NCI-H2227 (cell line): ENCODE measurements at regions not wholly inside any gene's neighbourhood (a gene's known extent, or its start where the extent isn't known, plus 50 kb on each side); places are given as distances from the start of the nearest gene placed in this dataset.

Experiments
- DNase-seq: peaks from one replicate; lab custom pipeline; 2025; ENCODE audit not compliant: unreplicated experiment; lab: John Stamatoyannopoulos, UW

DNA sequence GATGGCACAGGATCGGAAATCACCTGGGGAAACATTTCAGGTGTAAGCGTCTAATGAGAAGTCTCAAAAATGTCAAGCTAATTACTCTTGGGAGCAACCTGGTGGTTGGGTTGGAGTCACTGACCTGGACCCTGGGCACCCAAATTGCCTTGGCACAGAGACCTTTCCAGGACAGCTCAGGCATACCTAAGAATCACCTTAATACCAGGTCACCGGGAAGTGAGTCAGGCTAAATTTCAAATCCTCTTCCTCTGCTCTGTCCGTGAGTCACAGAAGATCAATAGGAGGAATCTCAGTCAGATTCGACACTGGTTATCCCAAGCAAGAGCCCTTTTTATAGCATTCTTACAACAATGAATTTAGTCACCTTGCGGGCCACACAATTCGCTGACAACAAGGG lies 179.6 kb upstream of the CAMK1G start:
- DNase-seq = no peak

DNA sequence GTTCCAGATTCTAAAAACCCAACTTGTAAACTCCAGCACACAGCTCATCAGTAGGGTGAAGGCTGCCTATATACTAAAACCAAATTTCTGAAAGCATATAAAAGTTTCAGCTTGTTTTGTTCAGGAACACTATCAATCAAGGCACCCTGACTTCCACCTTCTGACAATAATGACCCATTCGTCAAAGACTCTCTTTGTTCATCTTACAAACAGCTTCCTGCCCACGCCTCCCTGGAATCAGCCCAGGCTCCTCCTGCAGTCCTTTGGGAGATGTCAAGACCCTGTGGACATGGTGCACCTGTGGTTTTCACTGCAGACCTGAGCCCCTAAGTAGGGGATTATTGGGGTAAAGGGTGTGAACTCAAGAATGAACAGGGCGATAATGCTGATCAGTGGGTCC lies 178.9 kb upstream of the CAMK1G start:
- peak; percentile 14 for DNase-seq

DNA sequence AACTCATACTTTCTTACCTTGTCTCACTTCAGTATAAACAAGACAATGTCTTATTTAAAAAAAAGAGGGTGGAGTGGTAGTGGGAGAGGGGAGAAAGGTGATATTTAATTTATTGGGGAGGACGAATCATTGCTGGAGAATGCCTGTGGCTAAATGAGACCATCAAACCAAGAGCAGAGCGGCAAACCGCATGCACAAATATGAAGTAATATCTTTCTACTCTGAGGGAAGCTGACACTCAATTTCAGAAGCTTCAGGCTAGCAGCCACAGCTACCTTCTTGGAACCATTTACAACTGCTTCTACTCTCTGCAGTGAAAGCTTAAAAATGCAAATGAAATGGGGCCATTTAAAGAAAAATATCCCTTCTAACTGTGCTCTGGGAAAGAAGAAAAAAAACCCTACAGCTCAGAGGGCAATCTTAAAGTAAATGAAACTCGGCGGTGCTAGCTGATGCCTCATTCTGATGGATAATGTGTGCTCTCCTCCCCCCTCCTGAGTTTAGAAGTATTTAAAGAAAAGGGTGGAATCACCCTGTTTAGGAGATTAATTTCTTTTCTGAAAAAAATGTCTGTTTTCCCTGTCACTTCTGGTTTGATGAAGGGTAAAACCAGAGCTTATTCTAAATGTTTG lies 178.2 kb upstream of the CAMK1G start:
- DNase-seq = no peak

DNA sequence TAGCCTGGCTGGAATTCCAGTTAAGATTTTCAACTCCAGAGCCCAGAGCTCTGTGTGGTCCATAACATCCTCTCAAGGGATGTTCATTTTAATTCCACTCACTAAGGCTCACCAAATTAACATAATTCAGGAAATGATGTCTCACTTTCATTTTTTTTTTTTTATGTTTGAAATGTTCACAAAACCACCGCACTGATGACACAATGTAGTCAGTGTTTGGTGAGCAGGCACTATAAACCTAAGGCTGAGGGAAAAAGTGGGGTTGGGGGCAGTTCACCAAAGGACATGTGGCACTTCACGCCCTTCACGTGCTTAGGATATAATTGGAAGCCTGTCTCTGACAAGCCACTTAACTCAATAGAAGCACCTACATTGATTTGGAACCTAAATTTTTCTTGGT lies 177.3 kb upstream of the CAMK1G start:
- DNase-seq = no peak

DNA sequence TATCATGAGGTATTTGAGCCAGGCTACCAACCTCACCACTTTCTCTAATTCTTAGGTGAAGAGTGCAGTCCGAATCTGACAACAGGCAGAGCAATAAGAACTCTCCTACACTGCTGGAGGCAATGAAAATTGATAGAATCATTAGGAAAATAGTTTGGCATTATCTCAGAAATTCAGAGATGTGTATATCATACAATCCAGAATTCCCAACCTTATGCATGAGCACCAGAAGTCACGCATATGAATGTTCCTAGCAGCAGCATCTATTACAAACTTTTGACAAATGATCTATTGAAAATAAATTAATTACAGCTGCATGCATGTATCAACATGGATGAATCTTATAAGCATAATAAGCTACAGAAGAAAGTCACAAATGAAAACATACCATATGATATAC lies 176.9 kb upstream of the CAMK1G start:
- DNase-seq = no peak

DNA sequence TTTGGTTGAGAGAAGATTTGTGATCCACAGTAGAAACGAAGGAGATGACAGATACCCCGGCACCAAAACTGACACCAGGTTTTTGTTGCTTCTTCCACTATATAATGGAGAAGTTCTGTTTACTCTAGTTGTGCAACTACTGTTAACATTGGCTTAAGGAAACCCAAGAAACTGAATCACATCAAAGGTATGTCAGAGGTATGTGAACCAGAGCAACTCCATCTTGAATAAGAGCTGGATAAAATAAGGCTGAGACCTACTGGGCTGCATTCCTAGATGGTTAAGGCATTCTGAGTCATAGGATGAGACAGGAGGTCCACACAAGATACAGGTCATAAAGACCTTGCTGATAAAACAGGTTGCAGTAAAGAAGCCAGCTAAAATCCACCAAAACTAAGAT lies 173.7 kb upstream of the CAMK1G start:
- DNase-seq = no peak

DNA sequence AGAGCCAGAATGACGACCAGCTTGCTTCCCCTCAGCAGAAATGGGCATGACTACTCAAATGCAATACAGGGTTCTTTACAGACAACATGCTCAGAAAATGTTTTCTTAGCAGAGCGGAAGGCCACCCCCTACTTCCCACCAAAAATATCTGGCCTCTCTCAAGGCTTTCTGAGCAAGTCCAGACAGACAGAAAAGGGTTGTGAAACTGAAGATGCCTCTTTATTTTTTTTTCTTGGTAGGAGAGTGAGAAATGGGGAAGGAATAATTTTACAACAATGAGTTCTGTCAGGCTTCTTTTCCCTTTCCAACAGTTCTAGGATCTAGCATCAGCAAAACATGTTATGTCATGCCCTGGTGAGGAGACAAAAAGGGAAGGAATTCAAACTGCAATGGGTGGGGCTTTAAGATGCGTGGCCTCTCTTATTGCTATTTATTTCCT lies 172.0 kb upstream of the CAMK1G start:
- DNase-seq = no peak

DNA sequence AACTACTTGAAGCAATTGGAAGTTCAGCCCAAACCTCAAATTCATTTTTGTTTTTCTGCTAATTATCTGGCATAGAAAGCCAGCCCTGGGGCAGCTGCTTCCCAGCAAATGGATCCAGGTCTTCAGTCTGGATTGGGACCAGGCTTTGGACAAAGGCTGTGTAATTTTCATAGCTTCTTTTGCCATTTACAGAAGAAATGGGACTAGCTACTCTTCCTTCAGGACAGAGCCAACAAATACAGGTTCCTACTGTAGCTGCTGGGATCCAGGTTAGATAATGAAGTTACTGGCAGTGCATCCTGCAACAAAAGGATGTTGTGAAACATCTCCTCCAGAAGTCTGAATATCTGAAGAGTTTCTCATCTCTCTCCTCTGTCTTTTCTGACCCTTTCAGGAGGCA lies 171.5 kb upstream of the CAMK1G start:
- no peak for DNase-seq

DNA sequence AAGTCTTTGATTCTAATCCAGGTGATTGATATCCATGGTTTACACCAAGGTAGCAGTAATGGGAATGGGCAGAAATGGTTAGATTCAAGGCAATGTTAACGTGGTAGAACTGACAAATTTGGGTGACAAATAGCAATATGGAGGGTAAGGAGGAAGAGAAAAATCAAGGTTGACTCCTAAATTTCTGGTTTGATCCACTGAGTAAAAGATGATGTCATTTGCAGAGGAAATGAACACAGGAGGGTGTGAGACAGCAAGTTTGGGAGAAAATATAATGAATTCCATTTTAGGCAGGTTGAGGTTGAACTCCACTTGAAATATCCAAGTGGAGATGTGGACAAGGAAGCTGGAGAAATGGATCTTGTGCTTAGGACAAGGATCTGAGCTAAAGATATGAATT lies 170.9 kb upstream of the CAMK1G start:
- DNase-seq = no peak

DNA sequence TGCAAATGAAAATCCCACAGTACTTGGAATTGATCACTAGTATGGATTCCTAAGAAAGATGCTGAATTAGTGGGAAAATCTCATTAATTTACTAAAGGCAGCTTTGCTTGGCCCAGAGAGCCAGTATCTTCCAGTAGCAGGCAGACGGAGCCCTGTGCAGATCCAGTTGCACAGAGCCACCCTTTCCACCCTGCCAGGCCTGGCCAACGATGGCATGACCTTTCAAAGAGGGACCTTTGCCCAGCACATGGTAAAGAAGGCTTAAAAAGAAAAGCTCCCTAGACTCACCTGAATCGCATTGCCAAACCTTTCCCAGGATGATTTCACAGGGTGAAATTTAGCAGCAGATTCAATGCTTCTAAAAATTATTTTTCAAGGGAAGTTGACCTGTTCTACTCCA lies 170.5 kb upstream of the CAMK1G start:
- DNase-seq = no peak

DNA sequence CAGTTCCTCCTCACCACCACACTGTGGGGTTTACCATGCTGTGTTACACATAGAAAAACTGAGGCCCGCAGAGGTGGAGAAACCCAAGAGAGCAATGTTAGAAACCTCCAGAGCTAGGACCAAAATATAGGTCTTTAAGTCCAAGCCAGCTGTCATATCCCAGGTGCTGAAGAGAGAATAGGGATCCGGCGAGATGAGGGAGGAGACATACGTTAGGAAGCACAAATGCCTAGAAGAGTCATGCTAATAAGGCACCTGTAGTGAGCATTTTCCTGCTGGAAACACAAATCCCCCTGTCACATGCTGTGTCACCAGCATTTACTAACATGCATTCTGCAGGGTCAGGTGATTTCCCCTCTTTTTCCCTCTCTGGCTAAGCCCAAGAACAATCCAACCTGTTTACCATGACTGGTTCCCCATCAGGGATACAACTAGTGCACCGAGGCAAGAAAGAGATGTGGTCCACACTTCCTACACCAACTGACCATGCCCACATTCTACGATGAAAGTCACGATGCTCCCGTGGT lies 168.6 kb upstream of the CAMK1G start:
- DNase-seq = no peak

DNA sequence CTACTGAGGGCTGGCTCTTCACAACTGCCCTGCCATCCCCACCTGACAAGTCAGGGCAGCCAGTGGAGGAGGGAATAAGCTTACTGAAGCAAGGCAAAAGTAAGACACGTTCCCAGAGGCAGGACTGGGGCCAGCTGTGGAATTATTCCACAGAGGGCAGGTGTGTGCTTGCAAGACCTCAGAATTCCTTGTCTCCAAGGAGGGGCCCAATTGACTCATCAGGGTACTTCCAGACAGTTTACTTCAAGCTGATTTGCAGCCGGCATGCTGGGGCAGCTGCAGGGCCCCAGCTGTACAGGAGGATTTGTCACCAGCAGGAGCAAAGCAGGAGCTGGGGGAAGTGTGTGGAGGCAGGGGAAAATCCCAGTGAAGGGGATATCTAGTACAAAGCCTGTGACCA lies 167.5 kb upstream of the CAMK1G start:
- no peak for DNase-seq

DNA sequence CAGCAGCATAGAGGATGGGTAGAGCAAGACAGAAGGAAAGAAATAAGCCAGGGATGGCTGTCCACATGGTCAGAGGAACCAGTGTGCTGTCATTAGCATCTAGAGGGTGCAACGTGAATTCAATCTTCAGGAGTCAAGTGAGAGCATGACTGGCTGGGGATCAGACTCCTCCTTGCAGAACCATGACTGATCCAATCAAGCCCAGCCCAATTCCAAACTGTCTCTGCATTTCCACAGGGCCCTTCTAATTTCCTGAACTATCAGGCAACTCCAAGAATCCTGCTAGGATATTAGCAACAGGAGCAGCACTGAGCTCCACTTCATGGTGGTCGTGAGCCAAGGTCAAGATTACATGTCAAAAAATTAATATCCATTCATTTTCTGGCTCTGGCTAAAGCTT lies 166.8 kb upstream of the CAMK1G start:
- DNase-seq = no peak

DNA sequence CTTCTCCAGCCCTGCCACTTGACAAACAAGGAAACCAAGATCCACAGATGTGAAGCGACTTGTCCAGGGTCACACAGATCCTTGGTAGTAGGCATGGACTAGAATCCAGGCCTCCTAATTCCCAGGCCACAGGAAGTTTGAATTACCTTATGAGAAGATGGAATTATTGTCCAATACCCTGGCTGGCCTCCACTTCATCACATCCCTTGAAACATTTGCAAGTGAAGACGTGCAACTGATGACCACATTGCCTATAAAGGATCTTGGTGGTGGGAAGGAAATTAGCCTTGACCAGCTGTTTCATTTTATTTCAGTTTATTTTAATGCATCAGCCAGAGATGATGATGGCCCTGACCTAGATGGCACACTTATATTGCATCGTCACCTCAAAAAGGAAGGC lies 165.8 kb upstream of the CAMK1G start:
- no peak for DNase-seq

DNA sequence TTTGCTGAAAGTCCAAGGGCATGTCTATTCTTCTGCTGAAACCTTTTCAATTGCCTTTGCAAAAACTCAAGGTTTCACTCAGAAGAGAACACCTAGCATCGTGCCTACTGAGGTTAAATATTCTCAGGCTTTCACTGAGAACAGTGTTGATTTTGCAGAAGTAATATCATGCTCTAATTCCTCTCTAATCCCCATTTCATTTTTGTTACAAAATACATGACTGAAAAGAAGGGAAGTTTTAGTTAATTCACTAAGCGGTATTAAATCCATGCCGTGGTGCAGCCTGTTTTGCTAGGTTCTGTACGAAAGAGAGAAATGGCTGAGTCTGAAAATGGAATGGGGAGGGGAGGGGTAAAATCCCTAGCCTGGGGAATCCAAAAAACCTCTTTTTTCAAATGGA lies 163.2 kb upstream of the CAMK1G start:
- DNase-seq = no peak

DNA sequence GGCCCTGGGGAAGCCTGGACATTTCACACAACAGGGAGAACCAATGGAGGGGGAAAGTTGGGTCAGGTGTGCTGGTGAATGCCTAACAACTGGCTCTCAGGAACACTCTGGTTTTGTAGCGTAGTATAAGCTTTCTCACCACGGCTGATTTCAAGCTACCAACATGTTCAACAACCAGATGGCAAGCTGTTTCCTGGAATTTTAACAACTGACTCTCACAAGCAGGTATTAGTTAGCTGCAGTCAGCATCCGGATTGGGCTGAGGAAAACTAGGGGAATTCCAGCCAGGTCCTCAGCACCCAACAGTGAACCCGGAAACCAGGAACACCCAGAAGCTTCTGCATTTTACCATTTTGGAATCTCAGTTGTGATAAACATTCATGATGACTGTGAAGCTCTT lies 162.3 kb upstream of the CAMK1G start:
- no peak for DNase-seq

DNA sequence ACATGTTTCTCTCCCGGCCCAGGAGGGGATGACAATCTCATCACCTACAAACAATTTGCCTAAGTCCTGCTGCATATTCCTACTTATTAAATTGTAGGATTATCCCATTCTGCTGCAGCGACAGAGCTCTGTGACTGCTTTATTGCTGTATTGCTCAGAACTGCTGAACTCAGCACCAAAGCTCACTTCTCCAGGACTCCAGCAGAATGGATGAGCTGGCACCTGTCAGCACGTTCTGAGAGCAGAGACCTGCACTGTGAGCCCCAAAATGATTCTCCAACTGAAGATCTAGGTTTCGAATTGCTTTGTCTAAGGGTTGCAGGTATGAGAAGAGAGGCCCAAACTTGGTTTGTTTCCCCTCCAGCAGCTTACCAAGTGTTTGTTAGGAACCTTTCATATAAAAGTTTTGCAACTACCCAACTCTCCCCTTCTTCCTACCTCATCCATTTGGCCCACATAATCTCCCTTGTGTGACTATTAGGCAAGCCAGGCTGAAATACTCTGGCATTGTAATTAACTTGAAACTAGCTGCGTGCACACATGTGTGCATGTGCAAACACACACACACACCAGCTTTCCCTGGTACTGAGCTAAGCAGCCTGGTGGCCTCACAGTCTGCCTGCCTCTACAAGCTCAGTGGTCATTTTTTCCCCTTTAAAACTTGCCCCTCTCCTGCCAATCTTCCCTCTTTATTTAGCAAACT lies 161.4 kb upstream of the CAMK1G start:
- DNase-seq = no peak

DNA sequence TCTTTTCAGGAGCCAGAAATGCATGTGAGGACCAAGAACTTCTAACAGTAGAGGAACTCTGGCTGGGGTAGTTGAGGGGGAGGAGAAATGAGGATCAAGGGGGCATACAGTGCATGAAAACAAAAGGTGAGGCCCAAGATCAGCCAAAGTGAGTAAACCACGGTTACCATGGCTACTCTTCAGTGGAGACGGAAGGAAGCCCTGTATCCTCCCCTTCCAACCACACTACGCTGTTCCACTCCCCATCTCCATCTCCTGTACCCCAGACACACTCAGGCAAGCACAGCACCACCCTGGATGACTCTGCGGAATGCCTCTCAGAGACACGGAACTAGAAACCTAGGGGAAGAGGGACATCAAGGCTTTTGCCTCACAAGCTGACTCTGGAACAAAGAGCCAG lies 157.6 kb upstream of the CAMK1G start:
- DNase-seq = no peak

DNA sequence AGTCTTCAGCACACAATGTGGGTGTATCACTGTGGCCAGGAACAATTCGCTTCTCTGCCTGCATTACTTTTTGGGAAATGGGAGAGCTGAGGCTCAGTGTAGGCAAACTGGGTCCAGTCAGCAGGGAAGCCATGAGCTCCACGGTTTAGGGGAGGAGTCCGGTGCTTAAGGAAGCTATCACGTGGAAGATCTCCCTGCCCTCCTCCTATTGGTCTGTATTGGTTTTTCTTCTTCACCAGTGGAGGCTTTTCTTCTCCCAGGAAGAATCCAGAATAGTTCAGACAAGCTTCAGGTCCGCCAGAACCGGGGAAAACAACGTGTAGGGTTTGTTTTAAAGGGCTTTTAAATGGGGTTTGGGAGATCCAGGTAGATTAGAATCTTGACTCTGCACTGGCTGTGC lies 156.2 kb upstream of the CAMK1G start:
- DNase-seq = no peak

DNA sequence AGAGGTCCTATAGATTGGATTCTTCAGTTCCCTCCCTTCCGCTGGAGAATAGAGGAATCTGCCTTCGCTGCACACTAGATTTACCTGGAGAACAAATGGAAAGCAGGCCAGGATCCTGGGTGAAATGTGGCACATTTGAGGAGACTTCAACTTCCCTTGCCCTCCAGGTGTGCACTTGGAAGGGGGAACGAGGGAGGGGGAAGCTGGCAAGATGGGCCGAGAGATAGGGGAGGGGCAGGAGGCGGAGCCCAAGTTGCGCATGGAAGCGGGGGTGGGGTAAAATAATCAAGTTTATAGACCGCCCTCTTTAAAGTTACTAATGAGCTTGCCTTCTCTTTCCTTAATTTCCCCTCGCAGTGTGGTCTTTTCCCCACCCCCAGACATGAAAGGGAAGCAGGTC lies 155.7 kb upstream of the CAMK1G start:
- no peak for DNase-seq

DNA sequence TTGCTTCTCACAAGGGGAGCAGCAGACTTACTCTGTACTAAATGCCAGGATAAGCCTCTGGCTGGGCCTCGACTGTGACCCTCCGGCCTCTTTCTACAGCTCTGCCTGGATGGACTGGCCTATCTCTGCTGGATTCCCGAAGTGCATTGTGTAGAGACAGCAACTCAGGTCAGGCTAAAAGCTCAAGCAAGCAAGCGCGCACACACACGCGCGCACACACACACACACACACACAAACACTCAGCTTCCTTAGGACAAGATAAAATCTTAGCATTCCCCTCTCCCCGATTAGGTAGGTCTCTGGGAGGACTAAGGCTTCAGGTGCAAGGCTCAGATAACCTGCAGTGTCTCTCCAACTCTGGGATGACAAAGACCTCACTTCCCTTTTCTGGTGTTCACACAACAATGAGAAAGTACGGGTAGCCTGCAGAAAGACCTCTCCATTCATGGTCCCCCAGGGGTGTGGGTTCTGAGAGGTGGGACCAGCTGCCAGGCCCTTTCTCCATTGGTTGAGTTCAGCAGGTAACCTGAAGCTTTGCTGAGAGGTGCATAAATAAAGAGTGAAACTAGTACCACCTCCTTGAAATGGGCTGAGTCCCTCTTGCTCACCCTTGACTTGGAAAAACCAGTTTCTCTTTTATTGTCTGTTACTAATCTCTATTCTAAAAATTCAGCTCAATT lies 155.1 kb upstream of the CAMK1G start:
- DNase-seq = no peak

DNA sequence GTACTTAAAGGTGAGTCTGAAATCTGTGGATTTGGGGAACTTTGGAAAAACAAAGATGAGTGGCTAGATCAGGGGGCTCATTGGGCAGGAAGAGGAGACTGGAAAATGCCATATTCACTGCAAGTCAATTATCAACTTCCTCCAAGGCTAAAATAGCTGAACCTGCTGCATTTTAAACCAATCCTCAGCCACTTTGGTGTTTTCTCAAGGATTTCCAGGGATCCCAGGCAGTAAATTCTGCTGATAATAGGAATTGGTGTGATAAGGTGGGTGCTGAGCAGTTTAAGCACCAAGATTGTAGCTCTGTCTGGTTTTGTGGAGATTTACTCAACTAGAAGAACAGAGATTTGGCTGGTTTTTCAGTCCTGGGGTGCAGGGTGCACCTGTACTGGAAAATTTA lies 153.9 kb upstream of the CAMK1G start:
- no peak for DNase-seq
